ENCODE measurements at regions not wholly inside any gene's neighbourhood (a gene's known extent, or its start where the extent isn't known, plus 50 kb on each side); places are given as distances from the start of the nearest gene placed in this dataset.

DNA sequence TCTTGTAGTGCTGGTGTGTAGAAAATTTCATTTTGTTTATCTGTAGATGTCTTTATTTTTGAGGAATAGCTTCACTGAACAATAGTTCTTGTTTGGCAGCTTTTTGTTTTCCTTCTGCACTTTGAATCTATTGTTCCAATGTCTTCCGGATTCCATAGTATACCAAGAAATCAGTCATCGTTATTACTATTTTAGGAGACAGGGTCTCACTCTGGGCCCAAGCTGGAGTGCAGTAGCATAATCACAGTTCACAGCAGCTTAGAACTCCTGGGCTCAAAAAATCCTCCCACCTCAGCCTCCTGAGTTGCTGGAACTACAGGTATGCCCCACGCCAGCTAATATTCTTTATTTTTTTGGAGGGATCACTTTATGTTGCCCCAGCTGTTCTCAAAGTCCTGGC is 67.7 kb upstream of the RGS2 start:
- TF ChIP-seq, protein P1, sequence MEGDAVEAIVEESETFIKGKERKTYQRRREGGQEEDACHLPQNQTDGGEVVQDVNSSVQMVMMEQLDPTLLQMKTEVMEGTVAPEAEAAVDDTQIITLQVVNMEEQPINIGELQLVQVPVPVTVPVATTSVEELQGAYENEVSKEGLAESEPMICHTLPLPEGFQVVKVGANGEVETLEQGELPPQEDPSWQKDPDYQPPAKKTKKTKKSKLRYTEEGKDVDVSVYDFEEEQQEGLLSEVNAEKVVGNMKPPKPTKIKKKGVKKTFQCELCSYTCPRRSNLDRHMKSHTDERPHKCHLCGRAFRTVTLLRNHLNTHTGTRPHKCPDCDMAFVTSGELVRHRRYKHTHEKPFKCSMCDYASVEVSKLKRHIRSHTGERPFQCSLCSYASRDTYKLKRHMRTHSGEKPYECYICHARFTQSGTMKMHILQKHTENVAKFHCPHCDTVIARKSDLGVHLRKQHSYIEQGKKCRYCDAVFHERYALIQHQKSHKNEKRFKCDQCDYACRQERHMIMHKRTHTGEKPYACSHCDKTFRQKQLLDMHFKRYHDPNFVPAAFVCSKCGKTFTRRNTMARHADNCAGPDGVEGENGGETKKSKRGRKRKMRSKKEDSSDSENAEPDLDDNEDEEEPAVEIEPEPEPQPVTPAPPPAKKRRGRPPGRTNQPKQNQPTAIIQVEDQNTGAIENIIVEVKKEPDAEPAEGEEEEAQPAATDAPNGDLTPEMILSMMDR (IDR thresholded peaks at IDR 0.05), result no peak
- no peak for TF ChIP-seq POLR2A (IDR thresholded peaks at IDR 0.05)

Data from transverse colon (tissue), 3 donors.